Left lobe of liver (tissue), 2 donors: ENCODE measurements at regions not wholly inside any gene's neighbourhood (a gene's known extent, or its start where the extent isn't known, plus 50 kb on each side); places are given as distances from the start of the nearest gene placed in this dataset.

Experiments
- ATAC-seq: fragments of 200-7000 bp; cut with Tn5 transposase; one replicate; pipeline ENCODE4 v1.9.1; 2020; ENCODE audit warnings: mild to moderate bottlenecking, moderate library complexity
- DNase-seq: peaks from one replicate; pipeline ENCODE4 v3.0.0-alpha.2; 2020; ENCODE audit warnings: low spot score
- donor health status: DM: no; HTN: no; CAD: no; lungs with moderate emphysema.
- donor health status: DM: no; HTN: yes; CAD: no.

DNA sequence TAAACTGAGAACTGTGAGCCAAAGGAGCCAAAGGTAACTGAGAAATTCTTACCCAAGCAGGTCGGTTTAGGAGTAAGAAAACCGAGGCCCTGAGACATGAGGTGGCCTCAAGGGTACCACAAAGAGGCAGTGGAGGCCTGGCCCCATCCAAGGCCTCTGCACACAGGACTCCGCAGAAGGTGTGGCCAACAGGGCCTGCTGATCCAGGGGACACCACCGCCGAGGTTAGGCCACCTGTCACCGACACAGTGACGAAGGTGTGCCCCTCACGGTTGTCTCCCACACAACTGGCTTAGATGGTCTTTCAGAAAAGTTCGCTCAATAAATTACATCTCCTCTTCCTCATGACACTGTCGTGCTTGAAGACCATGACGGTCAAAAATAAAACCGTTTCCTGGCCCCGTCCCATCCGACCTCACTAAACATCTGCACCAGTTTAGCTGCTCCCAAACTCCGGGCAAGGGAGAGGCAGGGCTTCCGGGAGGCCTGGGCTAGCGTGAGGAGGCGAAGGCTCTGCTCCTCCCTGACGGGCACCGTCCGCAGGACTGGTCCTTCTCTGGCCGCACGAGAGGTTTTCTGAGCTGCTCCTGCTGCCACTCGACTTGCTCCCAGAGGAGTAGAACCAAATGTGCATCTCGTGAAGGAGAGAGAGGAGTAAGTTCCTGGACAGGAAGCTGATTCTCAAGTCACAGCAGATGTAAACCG is 442.0 kb downstream of the EIPR1 start:
- DNase-seq (no peak), ATAC-seq (no peak)

DNA sequence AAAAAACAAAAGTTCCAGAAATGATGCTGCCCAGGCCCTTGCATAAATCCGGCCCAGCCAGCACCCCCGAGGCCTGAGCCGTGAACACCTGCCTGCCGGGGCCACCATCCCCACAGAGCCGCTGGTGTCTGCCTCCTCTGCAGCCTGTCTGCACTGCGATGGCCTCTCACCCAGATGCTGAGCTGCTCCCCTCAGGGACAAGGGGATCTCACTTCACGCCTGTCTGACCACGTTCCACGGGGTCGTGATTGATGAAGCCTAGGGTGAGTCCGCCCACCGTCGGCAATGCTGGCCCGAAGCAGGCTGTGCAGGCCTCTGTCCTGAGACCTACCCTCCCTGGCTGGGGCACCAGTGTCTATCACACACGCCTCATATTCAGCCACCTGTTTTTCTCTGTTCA is 444.2 kb downstream of the EIPR1 start:
- ATAC-seq (no peak), DNase-seq (no peak)

DNA sequence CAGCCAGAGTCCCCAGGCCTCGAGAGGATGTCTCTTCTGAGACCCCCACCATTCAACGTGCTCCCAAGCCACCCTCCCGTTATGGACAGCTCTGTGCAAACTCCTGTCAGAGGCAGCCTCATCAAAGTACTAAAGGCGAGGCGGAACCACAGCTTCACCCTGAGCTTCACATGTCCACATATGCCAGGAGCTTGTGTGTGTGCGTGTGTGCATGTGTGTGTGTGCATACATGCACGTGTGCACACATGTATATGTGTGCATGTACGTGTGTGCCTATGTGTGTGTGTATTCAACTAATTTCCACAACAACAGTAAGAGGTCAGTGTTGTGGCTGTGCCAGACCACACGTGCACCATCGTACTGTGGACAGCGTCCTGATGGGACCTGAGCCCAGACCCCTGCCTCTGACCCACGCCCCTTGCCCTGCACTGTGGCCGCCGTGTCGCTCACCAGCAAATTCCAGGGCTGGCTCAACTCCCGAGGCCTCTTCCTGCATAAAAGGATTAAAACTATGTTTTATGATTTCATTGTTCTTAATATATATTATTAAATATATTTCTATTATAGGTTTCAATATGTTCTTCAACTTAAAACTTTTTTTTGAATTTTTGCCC is 444.8 kb downstream of the EIPR1 start:
- ATAC-seq (no peak), DNase-seq (no peak)

DNA sequence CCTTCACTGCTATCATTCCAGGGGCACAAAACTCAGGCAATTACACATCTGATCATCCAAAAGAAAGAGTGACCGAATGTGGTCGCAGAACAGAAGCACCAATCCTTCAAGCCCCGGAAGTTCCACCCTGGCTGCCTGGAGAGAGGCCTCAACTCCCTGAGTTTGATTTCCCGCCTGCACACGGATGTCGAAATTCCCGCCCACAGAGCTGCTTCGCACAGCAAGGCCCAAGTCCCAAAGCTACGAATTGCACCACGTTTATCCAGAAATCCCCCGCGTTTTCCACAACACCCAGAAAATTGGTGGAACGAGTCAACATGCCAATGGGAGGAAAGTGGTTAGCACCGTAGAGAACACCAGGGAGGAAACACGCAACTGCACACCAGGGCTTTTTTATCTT is 445.4 kb downstream of the EIPR1 start:
- no peak for DNase-seq
- ATAC-seq: no peak

DNA sequence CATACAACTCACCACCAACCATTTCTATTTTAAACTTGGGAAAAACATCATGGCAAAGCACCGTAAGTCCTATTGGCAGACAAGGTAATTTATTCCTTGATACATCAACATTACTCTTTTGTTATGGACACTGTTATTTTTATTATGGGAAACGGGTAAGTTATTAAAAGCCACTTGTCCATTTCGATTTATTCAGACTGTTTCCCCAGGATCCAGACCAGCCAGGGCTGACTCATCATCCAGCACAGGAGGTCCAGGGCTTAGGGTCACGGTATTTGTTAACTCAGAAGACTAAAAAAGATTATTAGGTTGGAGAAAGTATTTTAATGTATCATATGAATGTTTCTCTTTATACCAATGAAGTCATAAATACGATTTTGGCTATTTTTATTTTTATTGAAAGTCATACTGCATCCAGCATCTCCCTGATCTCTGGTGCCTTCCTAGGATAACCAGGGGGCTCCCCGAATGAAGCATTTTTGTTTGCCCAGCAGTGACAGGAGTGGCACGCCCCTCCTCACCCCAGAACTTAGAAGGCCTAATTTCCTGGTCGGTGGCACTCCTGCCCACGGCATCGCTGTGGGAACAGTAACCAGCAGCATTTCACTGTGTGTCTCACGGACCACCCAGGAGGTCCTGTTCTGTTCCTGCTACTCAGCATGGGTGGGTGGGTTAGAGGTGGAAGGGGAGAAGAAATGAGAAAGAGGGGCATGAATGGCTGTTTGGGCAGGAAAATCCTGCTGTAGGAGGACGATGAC is 446.1 kb downstream of the EIPR1 start:
- no peak for DNase-seq
- ATAC-seq: no peak

DNA sequence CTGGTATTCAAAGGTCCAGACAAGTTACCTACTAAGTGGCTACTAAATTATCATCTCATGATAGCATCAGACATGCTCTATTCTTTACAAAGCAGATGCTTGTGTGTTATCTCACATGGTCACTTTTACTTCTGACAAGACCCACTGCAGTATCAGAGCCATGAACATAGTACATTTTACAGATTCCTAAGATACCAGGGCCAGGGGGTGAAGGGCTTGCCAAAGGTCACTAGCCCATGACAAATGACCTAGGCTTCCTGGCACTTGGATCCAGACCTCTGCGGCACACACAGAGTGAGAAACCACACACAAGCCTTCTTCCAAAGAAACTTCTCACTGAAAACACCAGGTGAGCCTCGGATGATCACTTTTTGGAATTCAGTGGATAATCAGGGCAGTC is 446.8 kb downstream of the EIPR1 start:
- DNase-seq: no peak
- no peak for ATAC-seq

DNA sequence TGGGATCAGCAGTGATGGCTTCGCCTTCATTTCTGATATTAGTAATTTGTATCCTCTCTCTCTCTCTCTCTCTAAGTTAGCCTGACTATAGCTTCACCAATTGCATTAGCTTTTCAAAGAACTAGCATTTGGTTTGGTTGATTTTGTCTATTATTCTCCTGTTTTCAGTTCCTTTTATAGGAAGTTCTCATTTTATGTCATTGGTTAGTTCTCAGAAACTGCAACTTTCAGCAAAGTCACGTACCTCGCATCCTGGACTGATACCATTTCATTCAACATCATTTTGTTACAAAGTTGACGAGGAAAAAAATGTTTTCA is 450.8 kb downstream of the EIPR1 start:
- DNase-seq (no peak), ATAC-seq (no peak)

DNA sequence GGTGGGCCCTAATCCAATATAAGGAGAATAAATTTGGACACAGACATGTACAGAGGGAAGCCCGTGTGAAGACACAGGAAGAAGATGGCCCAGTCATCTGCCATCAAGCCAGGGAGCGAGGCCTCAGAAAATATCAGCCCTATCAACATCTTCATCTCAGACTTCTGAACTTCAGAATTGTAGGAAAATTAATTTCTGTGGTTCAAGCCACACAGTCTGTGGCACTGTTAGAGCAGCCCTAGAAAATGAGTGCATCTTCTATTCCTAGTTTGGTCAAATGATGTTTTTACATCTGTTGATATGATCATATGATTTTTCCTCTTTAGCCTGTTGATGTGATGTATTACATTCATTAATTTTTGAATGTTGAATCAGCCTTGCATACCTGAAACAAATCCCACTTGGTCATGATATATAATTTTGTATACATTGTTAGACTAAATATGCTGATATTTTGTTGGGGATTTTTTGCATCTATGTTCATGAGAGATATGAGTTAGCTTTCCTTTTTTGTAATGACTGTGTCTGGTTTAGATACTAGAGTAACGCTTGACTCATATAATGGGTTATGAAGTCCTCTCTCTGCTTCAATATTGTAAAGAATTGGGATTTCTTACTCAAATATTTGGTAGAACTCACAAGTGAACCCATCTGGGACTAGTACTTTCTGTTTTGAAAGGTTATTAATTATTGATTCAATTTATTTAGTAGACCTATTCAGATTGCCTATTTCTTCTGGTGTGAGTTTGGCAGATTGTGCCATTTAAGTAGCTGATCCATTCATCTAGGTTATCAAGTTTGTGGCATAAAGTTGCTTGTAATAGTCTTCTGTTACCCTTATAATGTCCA is 451.4 kb downstream of the EIPR1 start:
- DNase-seq: no peak
- no peak for ATAC-seq

DNA sequence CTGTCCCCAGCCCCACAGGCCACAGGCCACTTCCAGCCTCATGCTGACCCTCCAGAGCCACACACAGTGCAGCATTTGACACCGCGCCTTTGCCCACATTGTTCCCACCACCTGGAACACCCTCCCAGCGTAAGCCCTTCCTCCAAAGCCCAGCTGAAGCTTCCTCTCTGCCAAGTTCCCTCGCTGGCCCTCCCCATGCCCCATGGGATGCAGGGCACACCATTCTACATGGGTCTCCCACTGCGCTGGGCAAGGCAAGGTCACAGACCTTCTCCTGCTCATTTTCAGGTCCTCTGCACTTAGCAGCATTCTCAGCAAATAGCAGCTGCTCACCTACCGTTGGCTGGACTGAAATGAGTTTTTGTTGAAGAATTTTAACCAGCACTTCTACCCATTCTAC is 455.5 kb downstream of the EIPR1 start:
- DNase-seq (no peak), ATAC-seq (no peak)

DNA sequence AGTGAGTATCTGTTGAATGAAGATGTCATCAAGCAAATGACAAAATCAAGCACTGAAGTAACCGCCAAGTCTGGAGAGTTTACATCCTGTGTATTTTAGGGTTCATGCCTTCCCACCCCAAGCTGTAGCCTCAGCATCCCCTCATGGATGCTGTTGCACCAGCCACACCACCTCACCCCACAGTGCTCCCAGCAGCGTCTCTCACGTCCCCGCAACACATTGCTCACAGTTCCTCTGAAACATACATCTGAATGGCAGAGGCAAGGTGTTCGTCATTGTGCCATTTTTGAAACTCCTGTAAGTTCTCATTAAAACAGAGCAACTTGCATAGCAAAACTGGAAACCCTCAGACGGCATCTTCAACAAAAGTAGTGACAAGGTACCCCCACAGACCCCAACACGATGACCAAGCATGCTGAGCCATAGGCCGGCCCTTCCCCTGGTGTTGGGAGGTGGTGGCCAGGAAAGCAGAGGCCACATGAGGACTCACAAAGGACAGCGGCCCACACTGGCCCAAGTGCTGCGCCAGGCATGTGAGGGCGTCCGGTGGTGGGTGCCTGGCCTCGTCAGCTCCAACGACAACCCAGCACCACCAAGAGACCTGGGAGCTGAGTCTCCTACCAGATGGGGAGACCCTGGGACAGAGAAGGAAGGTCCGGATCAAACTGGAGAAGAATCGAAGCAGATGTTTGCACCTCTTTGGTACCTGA is 456.5 kb downstream of the EIPR1 start:
- DNase-seq (no peak), ATAC-seq (no peak)

DNA sequence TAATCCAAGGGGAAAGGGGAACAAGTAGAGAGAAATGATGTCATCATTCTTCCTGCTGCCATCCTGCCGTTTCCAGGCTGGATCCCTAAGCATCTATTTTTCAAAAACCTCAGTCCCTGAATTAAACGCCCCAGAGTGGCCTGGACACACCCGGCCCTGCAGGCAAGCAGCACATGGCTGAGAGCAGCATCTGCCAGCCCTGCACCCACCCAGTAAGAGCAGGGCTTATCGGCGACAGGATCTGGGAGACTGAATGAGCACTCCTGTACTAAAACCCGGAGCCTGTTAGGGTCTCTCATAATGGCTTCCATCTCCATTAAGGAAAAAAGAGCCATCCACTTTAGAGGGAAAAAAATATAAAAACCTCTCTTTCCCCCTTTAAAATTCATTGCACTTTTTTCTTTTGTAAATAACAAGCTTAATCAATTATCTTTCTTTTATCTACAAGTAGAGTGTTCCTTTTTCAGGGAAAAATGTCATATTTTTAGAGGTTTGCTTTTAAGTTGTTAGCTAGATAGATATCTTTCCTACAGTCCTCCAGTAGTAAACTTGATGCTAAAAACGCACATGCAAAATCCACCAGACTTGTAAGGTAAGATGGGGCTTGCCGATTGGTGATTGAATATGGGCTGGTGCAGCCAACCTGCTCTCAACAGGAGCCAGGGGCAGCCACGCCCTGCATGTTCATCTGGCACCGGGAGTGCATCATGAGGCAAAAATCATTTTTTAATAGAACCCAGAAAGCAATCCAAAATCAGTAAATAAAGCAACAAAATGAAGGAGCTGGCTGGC is 457.8 kb downstream of the EIPR1 start:
- DNase-seq (no peak), ATAC-seq (no peak)

DNA sequence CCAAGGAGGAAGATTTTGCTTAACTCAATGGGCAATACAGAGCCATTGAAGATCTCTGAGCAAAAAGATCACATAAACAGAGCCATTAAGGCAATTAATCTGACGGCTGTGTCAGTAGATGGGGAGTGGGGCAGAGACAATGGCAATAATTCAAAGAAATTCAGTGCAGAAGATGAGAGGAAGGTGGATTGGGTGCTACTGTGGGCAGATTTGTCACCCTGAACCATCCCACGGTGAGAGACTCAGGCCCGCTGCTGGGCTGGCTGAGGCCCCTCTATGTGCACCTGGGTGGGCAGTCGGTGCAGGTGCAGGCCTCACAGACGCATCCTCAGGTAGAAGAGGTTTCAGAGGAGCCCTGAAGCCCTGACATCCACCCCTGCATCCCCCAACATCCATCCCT is 458.6 kb downstream of the EIPR1 start:
- DNase-seq (no peak), ATAC-seq (no peak)

DNA sequence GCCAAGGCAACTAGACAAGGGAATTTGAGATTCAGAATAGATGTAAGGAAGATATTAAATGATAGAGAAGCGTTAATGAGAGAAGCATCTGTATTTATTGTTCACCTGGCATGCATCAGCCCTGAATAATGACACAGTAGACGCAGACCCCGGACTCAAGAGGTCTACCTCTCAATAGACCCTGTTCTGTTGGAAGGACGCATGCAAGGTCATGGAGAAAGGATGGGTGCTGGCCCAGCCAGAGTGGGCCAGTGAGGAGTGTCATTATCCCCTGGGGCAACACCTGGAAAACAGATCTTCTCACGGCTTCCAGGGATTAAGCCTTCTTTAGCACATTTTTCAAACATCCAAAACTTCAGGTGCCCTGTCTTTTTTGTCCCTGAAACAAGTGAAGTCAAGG is 461.0 kb downstream of the EIPR1 start:
- no peak for ATAC-seq
- no peak for DNase-seq

DNA sequence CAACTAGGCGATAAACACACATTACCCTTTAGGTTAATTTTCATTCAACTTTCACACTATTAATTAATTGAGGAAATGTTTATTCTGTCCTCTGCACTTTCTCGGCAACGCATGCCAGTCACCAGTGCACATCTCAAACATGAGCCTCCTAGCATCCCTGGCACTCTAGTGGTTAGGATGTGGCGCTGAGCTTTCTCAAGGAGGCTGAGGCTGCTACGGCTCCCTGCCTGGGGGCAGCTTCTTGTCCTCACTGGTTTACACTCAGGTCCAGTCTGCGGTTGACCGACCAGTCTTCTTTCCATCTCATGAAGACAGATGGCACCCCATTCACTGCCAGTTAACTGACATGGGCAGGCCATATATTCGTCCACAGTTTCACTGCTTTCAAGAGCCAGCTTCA is 463.4 kb downstream of the EIPR1 start:
- DNase-seq: no peak
- ATAC-seq: no peak

DNA sequence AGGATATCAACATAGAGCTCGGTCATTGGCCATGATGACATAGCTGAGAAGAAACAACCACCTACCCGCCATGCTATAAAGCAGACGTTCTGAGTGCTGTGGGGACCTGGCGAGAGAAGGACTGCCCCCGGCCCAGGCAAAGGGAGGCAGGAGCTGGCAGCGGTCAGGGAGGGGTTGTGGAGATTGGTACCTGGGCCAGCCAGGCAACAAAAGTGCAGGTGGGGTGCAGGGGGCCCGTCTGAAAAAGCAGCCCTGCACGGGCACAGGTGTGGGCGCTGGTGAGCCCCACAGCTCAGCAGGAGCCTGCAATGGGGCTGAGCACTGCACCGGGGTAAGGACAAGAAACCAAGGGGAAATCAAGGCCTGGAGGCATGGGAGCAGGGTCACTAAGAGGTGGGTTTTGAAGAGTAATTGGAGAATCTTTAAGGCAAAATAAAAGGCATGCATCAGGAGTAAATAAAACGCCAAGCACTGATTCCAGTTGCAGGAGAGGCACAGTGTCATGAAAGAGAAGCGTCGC is 464.0 kb downstream of the EIPR1 start:
- ATAC-seq (no peak), DNase-seq (no peak)

DNA sequence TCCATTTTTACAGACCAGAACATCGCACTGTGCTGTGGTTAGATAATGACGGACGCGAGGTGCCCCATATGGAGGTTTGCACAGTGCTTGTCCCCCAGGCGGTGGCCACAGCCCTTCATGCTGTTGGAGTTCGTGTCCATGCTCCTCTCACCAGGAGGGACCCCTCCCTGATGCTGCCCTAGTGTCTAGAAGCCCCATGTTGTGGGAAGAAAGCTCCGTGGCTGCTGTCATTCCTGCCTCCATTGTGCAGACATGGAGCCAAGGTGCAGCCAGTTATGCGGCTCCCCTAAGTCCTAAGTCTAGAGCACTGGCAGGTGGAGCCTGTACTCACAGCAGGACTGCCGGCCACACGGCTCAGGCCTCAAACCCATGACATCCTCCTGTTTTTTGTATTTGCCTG is 464.9 kb downstream of the EIPR1 start:
- ATAC-seq: no peak

DNA sequence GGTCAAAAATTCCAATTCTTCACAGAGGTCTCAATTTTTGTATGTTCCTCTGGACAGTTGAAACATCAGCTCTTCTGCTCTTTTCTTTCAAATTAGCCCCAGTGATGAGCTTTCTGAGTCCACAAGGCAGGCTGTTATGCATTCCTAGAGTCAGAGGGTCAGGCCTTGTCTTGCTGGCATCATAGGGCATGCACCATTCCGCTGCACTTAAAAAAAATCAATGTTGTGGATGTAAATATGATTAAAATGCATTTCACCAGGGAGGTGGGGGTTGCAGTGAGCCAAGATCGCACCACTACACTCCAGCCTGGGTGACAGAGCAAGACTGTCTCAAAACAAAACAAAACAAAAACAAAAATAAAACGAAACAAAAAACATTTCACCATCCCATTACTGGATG is 465.3 kb downstream of the EIPR1 start:
- DNase-seq (no peak), ATAC-seq (no peak)

More for the DNA sequence above, 464.9 kb downstream of the EIPR1 start:
- no peak for DNase-seq

DNA sequence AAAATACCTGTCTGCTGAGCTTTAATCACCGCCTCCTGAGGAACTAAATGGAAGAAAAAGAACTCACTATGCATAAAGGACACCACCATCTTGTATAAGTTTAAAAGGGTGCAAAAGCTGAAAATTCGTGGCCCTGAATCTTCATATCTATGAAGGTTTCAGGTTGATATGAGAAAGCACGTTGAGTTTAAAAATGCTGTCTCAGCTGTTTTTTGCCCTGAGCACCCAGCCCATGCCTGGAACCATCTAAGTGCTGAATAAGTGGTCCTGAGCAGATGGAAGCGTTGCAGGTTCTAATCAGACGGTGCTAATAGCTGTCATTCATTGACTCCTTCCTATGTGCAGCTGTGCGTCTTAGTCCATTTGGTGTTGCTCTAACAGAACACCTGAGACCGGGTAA is 467.4 kb downstream of the EIPR1 start:
- DNase-seq (no peak), ATAC-seq (no peak)

DNA sequence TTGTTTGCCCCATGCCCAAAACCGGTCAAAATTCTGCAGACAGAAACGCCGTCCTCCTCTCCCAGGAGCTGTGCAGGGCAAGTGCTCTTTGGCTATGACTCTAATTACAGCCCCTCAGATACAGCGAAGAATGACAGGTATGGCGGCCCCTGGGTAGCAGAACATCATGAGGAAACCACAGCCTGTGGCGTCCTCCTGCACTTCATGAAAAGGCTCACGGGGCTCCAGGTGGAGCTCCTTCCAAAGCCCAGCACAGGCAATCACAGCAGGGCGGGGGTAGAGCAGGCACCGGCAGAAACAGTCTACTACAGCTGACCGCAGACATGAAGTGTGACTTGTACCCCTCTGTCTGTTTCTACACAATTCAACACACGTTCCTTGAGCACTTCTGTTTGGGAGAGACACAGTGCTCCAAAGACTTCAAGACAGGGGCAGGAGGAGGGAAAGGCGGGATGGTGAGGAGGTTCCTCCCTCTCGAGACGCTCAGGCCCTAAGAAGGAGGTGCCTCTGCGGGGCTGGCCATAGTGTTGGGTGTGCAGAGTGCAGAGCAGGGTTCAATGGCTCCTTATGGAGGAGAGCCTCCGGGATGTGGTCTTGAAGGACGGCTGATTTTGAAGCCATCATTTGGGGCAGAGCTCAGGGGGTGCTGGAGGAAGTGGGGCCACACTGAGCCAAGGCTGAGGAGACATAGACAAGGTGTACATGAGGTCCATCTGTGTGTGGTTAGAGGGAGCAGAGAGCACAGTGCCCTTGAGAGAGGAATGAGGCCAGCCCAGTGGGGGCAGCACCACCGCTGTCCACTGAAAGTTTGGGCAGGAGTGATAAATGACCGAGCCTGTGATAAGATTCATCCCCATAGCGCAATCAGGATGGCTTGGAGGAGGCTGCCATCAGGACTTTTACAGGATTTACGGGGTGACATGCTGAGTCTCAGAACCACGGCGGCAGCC is 468.3 kb downstream of the EIPR1 start:
- ATAC-seq (no peak), DNase-seq (no peak)
